ENCODE measurements at regions not wholly inside any gene's neighbourhood (a gene's known extent, or its start where the extent isn't known, plus 50 kb on each side); places are given as distances from the start of the nearest gene placed in this dataset.

DNA sequence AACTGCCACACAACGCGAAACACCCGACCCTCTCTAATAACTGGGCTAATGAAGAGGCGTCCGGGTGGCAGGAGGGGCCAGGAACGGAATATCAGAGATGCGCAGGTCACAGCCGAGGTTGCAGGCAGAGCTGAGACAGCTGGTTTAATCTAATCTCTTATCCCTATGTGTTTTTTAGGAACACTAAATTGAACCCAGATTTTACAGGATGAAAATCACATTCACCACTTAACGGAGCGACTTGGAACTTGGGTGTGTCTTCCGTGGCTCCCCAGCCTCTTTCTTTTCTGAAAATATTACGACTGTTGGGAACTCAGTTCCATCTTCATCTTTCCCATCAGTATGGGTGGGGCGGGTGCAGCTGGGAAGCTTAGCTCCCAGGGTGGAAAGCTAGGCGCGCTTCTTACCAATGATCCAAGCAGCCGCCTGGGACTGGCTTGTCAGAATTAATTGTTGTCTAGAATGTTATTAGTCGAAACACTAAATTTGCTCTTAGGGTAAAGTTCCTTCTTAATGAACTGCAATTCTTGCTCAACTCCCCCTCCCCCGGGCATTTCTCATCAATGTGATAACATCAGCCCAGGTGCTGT lies 92.5 kb downstream of the IRX2 start:
- no peaks in the 10 kb centered on the region for H3K36me3 ChIP-seq (ENCODE audit: control insufficient read depth, insufficient read depth, low read length)
- no peaks in the 10 kb centered on the region for H3K9me3 ChIP-seq (ENCODE audit: control insufficient read depth, insufficient read depth, low read length)
- no peaks in the 10 kb centered on the region for H3K4me1 ChIP-seq (ENCODE audit: control insufficient read depth, insufficient read depth, low read length)
- H3K9ac ChIP-seq (ENCODE audit: low read depth, low read length) = no peak overlapping the region
- H3K4me3 ChIP-seq (ENCODE audit: low read depth, low read length) = no peak overlapping the region
- no peaks in the 10 kb centered on the region for H3K27me3 ChIP-seq (ENCODE audit: control insufficient read depth, insufficient read depth, low read length)
- no peak overlapping the region for H3K27ac ChIP-seq (ENCODE audit: low read depth, low read length)

DNA sequence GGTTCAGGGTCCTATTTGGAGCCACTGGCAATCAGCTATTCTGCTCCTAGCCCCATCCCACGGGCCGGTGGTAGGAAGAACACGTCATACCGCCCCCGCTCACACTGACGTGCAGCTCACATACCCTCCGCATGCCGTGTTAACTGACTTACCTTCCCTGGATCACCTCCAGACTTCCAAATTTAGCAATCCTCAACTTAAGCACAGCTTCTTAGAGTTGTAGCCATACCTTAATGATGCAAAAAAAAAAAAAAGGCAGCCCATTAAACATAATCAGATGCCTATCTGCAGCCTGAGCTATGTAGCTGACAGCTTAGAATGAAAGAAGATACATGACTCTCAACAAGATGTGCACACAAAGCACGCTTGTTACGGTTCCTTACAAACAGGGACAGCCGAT lies 93.0 kb downstream of the IRX2 start:
- no peaks in the 10 kb centered on the region for H3K9me3 ChIP-seq (ENCODE audit: control insufficient read depth, insufficient read depth, low read length)
- no peaks in the 10 kb centered on the region for H3K36me3 ChIP-seq (ENCODE audit: control insufficient read depth, insufficient read depth, low read length)
- no peaks in the 10 kb centered on the region for H3K4me1 ChIP-seq (ENCODE audit: control insufficient read depth, insufficient read depth, low read length)
- H3K9ac ChIP-seq (ENCODE audit: low read depth, low read length) = no peak overlapping the region
- H3K27me3 ChIP-seq (ENCODE audit: control insufficient read depth, insufficient read depth, low read length) = no peaks in the 10 kb centered on the region
- no peak overlapping the region for H3K27ac ChIP-seq (ENCODE audit: low read depth, low read length)
- no peak overlapping the region for H3K4me3 ChIP-seq (ENCODE audit: low read depth, low read length)

DNA sequence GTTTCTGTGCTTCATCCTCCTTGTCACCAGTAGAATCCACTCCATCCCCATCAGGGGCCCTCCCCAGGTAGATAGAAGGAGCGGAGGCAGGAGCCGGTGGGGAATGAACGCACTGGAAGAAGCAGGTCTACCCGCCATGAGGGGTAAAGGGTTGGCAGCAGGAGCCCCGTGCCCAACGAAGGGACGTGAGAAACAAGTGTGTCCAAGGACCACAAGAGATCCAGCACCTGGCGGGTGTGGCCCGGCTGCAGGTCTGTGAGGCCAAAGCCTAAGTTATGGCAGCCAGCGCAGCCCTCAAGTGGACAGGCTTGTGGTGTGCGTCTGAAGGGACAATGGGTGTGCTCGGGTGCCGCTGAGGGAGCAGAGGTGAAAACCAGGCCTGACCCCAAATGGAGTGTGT lies 94.3 kb downstream of the IRX2 start:
- no peaks in the 10 kb centered on the region for H3K4me1 ChIP-seq (ENCODE audit: control insufficient read depth, insufficient read depth, low read length)
- H3K27me3 ChIP-seq (ENCODE audit: control insufficient read depth, insufficient read depth, low read length) = no peaks in the 10 kb centered on the region
- no peak overlapping the region for H3K27ac ChIP-seq (ENCODE audit: low read depth, low read length)
- no peaks in the 10 kb centered on the region for H3K36me3 ChIP-seq (ENCODE audit: control insufficient read depth, insufficient read depth, low read length)
- H3K4me3 ChIP-seq (ENCODE audit: low read depth, low read length) = no peak overlapping the region
- no peaks in the 10 kb centered on the region for H3K9me3 ChIP-seq (ENCODE audit: control insufficient read depth, insufficient read depth, low read length)
- H3K9ac ChIP-seq (ENCODE audit: low read depth, low read length) = no peak overlapping the region

DNA sequence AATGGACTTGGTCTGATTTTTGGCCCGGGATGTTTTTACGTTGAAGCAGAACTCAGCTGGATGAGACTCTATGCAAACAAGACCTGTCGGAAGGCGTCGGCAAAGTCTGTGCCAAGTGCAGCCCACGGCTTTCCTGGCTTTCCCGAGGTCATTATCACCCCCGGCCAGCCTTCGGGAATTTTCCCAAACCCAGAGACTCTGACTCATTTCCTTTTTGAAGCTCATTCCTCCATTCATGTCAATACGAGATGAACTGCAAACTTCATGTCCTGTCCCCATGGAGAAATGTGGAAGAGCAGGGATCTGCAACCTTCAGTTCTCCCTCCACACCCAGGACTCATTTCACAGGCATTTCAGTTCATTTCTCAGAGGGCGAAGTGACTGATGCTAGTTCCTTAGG lies 95.3 kb downstream of the IRX2 start:
- Histone ChIP-seq H3K9me3 (ENCODE audit: control insufficient read depth, insufficient read depth, low read length) (no peaks in the 10 kb centered on the region), H3K9ac (ENCODE audit: low read depth, low read length) (no peak overlapping the region), H3K27ac (ENCODE audit: low read depth, low read length) (no peak overlapping the region), H3K36me3 (ENCODE audit: control insufficient read depth, insufficient read depth, low read length) (no peaks in the 10 kb centered on the region), H3K4me1 (ENCODE audit: control insufficient read depth, insufficient read depth, low read length) (no peaks in the 10 kb centered on the region), H3K4me3 (ENCODE audit: low read depth, low read length) (no peak overlapping the region), H3K27me3 (ENCODE audit: control insufficient read depth, insufficient read depth, low read length) (no peaks in the 10 kb centered on the region)

DNA sequence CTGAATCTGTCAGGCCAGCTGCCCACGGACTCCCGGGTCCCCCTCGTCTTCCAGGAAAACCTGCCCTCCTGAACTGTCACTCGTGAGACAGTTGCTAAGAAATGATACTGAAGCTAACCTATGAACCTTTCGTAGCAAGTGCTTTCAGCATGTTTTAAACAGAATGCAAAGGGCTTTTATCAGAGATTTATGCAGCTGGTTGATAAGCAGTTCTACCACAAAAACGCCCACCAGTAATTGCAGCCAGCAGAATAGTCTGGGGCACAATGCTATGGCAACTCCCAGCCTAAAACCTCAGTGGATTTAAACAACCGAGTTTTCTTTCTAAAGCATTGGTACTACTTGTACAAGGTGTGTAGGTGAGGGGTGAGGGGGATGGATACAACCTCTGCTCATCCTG lies 97.5 kb downstream of the IRX2 start:
- no peaks in the 10 kb centered on the region for H3K27me3 ChIP-seq (ENCODE audit: control insufficient read depth, insufficient read depth, low read length)

DNA sequence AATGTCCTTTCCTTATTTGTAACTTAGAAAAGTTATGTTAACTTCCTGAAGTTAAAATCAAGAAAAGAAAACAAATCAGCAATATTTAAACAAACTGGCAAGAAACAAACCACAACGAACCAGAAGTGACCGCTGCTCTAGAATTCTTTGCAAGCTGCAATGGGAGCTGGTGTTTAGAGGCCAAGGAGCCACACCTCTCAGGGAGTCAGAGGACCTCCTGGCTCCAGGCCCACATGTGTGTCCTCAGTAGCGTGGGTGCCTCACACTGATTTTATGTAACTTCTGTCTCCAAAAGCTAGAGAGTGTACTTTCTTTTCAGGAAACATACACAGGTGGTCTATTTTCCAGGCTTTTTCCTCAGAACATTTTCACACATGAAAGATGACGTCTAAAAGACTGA lies 100.4 kb downstream of the IRX2 start:
- Histone ChIP-seq H3K27me3 (ENCODE audit: control insufficient read depth, insufficient read depth, low read length) (no peaks in the 10 kb centered on the region), H3K27ac (ENCODE audit: low read depth, low read length) (no peak overlapping the region), H3K4me3 (ENCODE audit: low read depth, low read length) (no peak overlapping the region), H3K36me3 (ENCODE audit: control insufficient read depth, insufficient read depth, low read length) (no peaks in the 10 kb centered on the region), H3K9me3 (ENCODE audit: control insufficient read depth, insufficient read depth, low read length) (no peaks in the 10 kb centered on the region), H3K4me1 (ENCODE audit: control insufficient read depth, insufficient read depth, low read length) (no peaks in the 10 kb centered on the region), H3K9ac (ENCODE audit: low read depth, low read length) (no peak overlapping the region)

More for the DNA sequence above, 97.5 kb downstream of the IRX2 start:
- Histone ChIP-seq H3K9ac (ENCODE audit: low read depth, low read length) (no peak overlapping the region), H3K36me3 (ENCODE audit: control insufficient read depth, insufficient read depth, low read length) (no peaks in the 10 kb centered on the region), H3K9me3 (ENCODE audit: control insufficient read depth, insufficient read depth, low read length) (no peaks in the 10 kb centered on the region), H3K4me1 (ENCODE audit: control insufficient read depth, insufficient read depth, low read length) (no peaks in the 10 kb centered on the region), H3K4me3 (ENCODE audit: low read depth, low read length) (no peak overlapping the region), H3K27ac (ENCODE audit: low read depth, low read length) (no peak overlapping the region)

DNA sequence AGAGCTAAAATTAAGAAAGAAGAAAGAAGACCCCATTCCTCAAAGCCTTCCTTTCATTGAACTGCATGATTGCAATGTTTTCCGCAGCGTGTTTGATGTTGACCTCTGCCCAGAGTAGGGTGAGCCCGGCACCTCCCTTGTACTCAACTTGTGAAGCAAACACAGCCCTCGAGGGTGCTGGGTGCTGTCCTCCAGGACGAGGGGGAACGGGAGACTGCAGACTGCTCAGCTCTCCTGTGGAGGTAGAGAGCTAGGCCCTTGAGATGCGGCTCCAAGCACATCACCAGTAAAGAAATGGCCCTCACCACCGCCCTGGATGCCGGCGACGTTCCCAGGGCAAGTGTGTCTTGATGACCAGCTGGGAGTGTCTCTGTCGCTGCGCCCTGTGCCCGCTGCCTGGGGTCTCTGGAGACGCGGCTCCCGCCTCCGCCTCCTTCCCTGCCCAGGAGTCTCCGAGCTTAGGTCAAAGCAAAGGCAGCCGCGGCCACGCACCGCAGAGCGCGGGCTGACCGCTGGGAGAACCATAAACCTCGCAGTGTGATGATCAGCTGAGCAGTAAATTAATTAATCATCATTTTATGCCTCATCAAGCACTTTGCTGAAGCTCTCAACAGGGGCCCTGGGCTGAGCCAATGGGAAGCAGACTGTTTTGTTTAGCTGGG lies 108.7 kb downstream of the IRX2 start:
- H3K36me3 ChIP-seq (ENCODE audit: control insufficient read depth, insufficient read depth, low read length) = no peaks in the 10 kb centered on the region
- no peaks in the 10 kb centered on the region for H3K9me3 ChIP-seq (ENCODE audit: control insufficient read depth, insufficient read depth, low read length)
- no peaks in the 10 kb centered on the region for H3K27me3 ChIP-seq (ENCODE audit: control insufficient read depth, insufficient read depth, low read length)
- H3K9ac ChIP-seq (ENCODE audit: low read depth, low read length) = no peak overlapping the region
- H3K27ac ChIP-seq (ENCODE audit: low read depth, low read length) = no peak overlapping the region
- peaks cover 4% of the 10 kb centered on the region; the same call in 1 of the 2 replicates for H3K4me1 ChIP-seq (ENCODE audit: control insufficient read depth, insufficient read depth, low read length)
- H3K4me3 ChIP-seq (ENCODE audit: low read depth, low read length) = no peak overlapping the region

DNA sequence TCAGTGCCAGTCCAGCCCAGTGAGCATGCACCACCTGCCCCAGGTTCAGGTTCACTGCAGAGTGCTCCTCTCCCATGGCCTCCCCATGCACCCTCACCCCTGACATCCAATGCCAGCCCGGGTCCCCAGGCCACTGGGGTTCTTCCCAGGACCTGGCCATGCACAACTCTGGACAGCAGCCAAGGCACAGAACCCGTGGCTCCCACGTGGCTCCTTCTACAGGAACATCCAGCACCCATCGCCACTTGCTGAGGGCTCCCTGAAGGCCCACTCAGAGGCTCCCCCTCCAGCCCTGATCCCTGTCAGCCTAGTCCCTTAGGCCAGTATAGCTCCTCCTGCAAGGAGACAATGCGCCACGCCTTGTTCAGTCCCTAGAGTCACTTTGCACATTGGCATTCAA lies 110.8 kb downstream of the IRX2 start:
- no peak overlapping the region for H3K4me3 ChIP-seq (ENCODE audit: low read depth, low read length)
- H3K36me3 ChIP-seq (ENCODE audit: control insufficient read depth, insufficient read depth, low read length) = no peaks in the 10 kb centered on the region
- no peaks in the 10 kb centered on the region for H3K27me3 ChIP-seq (ENCODE audit: control insufficient read depth, insufficient read depth, low read length)
- H3K9ac ChIP-seq (ENCODE audit: low read depth, low read length) = no peak overlapping the region
- no peak overlapping the region for H3K27ac ChIP-seq (ENCODE audit: low read depth, low read length)
- no peaks in the 10 kb centered on the region for H3K9me3 ChIP-seq (ENCODE audit: control insufficient read depth, insufficient read depth, low read length)
- peaks cover 4% of the 10 kb centered on the region; the same call in 1 of the 2 replicates for H3K4me1 ChIP-seq (ENCODE audit: control insufficient read depth, insufficient read depth, low read length)

DNA sequence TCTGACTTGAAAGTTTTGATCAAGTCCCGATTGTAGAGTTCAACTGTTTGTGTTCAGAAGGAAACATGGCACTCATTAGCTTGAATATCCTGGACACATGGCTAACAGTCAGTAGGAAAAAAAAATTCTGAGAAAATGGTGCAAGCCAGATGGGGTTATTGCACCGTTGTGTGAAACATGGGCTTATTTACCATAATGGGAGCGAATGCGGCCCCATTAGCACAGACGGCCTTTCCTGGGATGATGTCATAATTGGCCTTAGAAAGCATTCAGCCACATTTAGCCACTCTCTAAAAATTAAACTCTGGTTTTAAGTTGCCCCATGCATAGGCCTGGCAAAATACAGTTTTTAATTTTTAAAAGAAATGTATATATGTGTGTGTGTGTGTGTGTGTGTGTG lies 112.1 kb downstream of the IRX2 start:
- peaks cover 4% of the 10 kb centered on the region; the same call in 1 of the 2 replicates for H3K4me1 ChIP-seq (ENCODE audit: control insufficient read depth, insufficient read depth, low read length)
- H3K9ac ChIP-seq (ENCODE audit: low read depth, low read length) = no peak overlapping the region
- H3K4me3 ChIP-seq (ENCODE audit: low read depth, low read length) = no peak overlapping the region
- no peak overlapping the region for H3K27ac ChIP-seq (ENCODE audit: low read depth, low read length)
- H3K27me3 ChIP-seq (ENCODE audit: control insufficient read depth, insufficient read depth, low read length) = no peaks in the 10 kb centered on the region
- no peaks in the 10 kb centered on the region for H3K9me3 ChIP-seq (ENCODE audit: control insufficient read depth, insufficient read depth, low read length)
- no peaks in the 10 kb centered on the region for H3K36me3 ChIP-seq (ENCODE audit: control insufficient read depth, insufficient read depth, low read length)

DNA sequence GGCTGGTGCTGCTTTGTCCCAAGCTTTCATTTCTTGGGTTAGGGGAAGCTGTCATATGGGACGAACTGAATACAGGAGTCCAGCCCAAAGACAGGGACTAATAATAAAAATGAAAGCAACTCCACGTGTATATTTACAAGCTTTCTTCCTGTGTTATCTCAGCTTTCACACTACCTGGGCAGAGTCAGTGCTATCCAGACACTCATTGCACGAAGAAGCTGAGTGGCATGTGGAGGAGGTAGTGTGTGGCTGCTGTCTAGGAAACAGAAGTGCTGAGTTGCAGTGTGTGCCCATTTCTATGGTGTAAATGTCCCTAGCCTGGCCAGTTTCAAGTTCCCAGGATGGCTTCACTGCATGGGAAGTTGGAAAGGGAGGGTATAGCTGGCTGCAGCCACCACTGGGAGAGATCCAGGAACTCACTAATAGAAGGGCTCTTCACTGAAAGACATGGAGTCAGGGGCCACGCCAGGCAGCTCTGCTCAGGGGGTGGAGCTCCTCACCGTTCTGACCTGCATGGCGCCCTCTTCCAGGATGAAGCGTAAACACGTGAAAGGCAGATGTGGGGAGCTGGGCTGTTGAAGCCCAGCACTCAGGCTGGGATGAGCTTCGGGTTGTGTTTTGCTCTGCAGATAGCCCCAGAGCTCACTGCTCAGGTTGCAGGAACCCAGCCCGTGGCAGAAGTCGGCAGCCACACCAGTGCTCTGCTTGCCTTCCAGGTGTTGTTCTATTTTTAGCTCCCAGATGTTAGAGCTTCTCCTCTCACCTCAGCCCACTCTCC lies 116.9 kb downstream of the IRX2 start:
- Histone ChIP-seq H3K4me3 (ENCODE audit: low read depth, low read length) (no peak overlapping the region), H3K27ac (ENCODE audit: low read depth, low read length) (no peak overlapping the region), H3K27me3 (ENCODE audit: control insufficient read depth, insufficient read depth, low read length) (no peaks in the 10 kb centered on the region), H3K9ac (ENCODE audit: low read depth, low read length) (no peak overlapping the region), H3K36me3 (ENCODE audit: control insufficient read depth, insufficient read depth, low read length) (no peaks in the 10 kb centered on the region), H3K9me3 (ENCODE audit: control insufficient read depth, insufficient read depth, low read length) (no peaks in the 10 kb centered on the region), H3K4me1 (ENCODE audit: control insufficient read depth, insufficient read depth, low read length) (peaks cover 4% of the 10 kb centered on the region; the same call in 1 of the 2 replicates)

DNA sequence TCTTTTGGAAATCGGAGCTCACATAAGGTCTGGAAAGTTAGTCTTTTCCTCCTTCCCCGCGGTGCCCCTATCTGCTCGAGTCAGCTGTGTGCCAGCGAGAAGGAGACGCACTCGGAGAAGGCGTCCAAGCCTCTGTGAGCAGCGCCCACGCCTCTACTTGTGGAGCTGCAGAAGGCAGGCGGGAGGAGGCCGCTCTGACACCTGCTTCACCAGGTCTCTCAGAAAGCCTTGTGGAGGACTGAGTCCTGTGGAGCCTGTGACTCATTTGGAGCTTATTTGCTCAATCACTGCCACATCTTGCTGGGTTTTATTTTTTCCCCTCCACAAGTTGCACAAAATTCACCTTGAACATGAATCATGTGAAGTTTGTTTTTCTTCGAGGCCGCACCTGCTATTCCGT lies 117.5 kb downstream of the IRX2 start:
- no peaks in the 10 kb centered on the region for H3K36me3 ChIP-seq (ENCODE audit: control insufficient read depth, insufficient read depth, low read length)
- H3K4me1 ChIP-seq (ENCODE audit: control insufficient read depth, insufficient read depth, low read length) = peaks cover 4% of the 10 kb centered on the region; the same call in 1 of the 2 replicates
- H3K9me3 ChIP-seq (ENCODE audit: control insufficient read depth, insufficient read depth, low read length) = no peaks in the 10 kb centered on the region
- H3K27me3 ChIP-seq (ENCODE audit: control insufficient read depth, insufficient read depth, low read length) = no peaks in the 10 kb centered on the region
- H3K9ac ChIP-seq (ENCODE audit: low read depth, low read length) = no peak overlapping the region
- no peak overlapping the region for H3K4me3 ChIP-seq (ENCODE audit: low read depth, low read length)
- no peak overlapping the region for H3K27ac ChIP-seq (ENCODE audit: low read depth, low read length)
